HG03460 (cell line): ENCODE measurements at regions not wholly inside any gene's neighbourhood (a gene's known extent, or its start where the extent isn't known, plus 50 kb on each side); places are given as distances from the start of the nearest gene placed in this dataset.
A peak's percentile ranks its signal among the peaks of the same experiment; 100 is the strongest.

ENCODE experiments used
- ATAC-seq: cut with Tn5 transposase; IDR thresholded peaks from one replicate; pipeline ENCODE4 v1.9.1; 2021; ENCODE audit not compliant: unreplicated experiment

GRCh38 chr20:39853636-39854035 is 835.4 kb downstream of the MAFB start:
- peak; percentile 81 for ATAC-seq

- no peak for ATAC-seq
Observed at GRCh38 chr20:39853050-39853449, 836.0 kb downstream of the MAFB start.

GRCh38 chr20:39851459-39851858 is 837.6 kb downstream of the MAFB start:
- no peak for ATAC-seq

GRCh38 chr20:39850821-39851330 is 838.2 kb downstream of the MAFB start:
- ATAC-seq, result no peak

GRCh38 chr20:39850246-39850645 is 838.8 kb downstream of the MAFB start:
- ATAC-seq, result no peak

GRCh38 chr20:39849664-39850063 is 839.4 kb downstream of the MAFB start:
- ATAC-seq, result no peak

- ATAC-seq, result no peak
Observed at GRCh38 chr20:39849171-39849570, 839.9 kb downstream of the MAFB start.

- no peak for ATAC-seq
Observed at GRCh38 chr20:39839399-39840119, 849.5 kb downstream of the MAFB start.

- no peak for ATAC-seq
Observed at GRCh38 chr20:39837561-39837960, 851.5 kb downstream of the MAFB start.

GRCh38 chr20:39835130-39835842 is 853.8 kb downstream of the MAFB start:
- ATAC-seq, result no peak

- ATAC-seq, result no peak
Observed at GRCh38 chr20:39830903-39831302, 858.1 kb downstream of the MAFB start.

- ATAC-seq, result peak; percentile 92
Observed at GRCh38 chr20:39829661-39830060, 859.4 kb downstream of the MAFB start.

- peak; percentile 4 for ATAC-seq
Observed at GRCh38 chr20:39829256-39829655, 859.8 kb downstream of the MAFB start.

GRCh38 chr20:39825950-39826349 is 863.1 kb downstream of the MAFB start:
- ATAC-seq, result peak; percentile 50

GRCh38 chr20:39825524-39825923 is 863.4 kb downstream of the DHX35 start:
- no peak for ATAC-seq

GRCh38 chr20:39823224-39823623 is 861.1 kb downstream of the DHX35 start:
- no peak for ATAC-seq

- no peak for ATAC-seq
Observed at GRCh38 chr20:39822667-39823066, 860.5 kb downstream of the DHX35 start.

- no peak for ATAC-seq
Observed at GRCh38 chr20:39813190-39813829, 851.2 kb downstream of the DHX35 start.

GRCh38 chr20:39812116-39812515 is 850.0 kb downstream of the DHX35 start:
- ATAC-seq, result no peak

- ATAC-seq, result no peak
Observed at GRCh38 chr20:39810309-39810708, 848.2 kb downstream of the DHX35 start.

GRCh38 chr20:39808613-39809012 is 846.5 kb downstream of the DHX35 start:
- no peak for ATAC-seq

- peak; percentile 57 for ATAC-seq
Observed at GRCh38 chr20:39800548-39800947, 838.4 kb downstream of the DHX35 start.
